GM21619 (cell line): ENCODE measurements at regions not wholly inside any gene's neighbourhood (a gene's known extent, or its start where the extent isn't known, plus 50 kb on each side); places are given as distances from the start of the nearest gene placed in this dataset.
"Not testable (repeated sequence)": the region's sequence is repeated elsewhere in the genome, so short reads cannot be mapped to it uniquely, and the experiment has no call there.

ENCODE experiments used
- ATAC-seq: cut with Tn5 transposase; IDR thresholded peaks from one replicate; pipeline ENCODE4 v1.9.1; 2021; ENCODE audit not compliant: unreplicated experiment

DNA sequence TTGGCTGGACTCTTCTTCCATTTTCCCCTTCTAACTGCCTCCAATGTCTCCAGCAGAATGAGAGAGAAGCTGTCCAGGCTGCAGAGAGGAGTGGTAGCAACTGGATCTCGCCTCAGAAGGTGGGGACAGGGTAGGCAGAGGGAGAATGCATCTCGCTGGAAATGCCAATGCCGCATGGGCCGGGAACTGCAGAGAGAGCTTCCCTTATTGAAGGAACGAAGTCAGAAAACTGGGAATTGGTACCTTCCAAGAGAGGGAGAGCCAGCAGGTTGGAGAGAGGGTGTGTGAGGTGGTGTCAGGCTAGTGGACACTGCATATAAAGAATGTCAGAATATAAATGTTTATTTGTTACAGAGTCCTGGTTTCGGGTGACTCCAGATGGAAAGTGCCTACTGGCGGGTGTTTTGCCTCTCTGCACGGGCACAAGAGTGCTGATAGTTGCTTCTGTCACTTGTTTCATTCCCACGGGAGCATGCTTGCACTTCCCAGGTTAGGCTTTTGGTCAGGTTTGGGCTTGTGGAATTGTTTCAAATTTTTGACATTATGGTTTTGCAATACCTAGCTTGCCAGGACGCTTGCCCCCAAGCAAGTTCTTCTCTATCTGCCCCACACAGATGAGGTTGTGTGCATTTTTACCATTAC is 156.8 kb upstream of the STS start:
- no peak for ATAC-seq

DNA sequence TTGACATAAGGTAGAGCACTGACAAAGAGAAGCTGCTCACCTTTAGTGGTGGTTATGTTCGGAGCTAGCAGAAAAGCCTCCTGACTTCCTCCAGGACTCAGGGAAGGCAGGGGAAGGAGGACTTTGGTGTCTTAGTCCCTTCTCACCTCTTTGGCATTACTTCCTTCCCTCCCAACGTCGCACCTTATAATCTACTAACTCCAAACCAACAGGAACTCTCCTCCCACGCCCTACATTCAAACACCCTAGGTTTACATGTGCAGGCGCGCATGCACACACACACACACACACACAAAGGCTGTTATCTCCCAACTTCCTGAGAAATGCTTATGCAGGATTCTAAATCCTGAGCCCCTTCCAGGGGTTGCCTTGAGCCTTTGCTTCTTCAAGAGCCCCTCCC is 157.7 kb upstream of the STS start:
- ATAC-seq: no peak

DNA sequence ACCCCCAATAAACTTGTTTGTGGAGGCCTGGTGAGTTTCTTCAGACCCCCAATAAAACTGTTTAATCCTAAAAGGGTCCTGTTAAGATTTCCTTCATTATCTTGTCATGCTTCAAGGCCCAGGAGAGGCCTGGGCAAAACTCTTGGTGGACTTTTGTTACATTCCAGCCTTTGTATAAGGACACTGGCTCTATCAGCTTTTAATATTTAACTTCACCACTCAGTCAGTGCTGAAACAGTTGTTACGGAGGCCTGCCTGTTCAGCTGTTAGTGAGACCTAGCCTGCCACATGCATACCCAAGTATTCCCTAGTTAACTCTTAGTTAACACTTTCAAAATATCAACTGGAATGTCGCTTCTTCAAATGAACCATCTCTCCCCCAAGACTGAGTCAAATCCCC is 158.8 kb upstream of the STS start:
- not testable (repeated sequence) for ATAC-seq

DNA sequence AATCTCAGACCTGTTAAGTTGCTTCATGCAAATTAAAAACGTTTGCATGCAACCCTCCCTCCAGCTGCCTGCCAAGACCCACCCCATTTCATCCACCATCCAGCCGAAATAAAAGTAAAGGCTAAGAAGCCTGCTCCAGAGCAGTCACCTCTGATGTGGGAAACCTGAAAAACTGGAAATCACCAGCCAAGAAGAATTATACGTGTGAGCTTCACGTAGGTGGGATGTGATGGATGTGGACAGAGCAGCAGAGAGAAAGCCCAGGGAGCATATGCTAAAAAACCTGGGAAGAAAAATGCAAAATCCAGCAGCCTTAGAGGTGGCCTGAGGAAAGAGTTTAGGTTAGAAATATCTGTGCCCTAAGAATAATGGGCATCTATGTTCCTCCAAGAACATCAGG is 160.6 kb upstream of the STS start:
- no peak for ATAC-seq

DNA sequence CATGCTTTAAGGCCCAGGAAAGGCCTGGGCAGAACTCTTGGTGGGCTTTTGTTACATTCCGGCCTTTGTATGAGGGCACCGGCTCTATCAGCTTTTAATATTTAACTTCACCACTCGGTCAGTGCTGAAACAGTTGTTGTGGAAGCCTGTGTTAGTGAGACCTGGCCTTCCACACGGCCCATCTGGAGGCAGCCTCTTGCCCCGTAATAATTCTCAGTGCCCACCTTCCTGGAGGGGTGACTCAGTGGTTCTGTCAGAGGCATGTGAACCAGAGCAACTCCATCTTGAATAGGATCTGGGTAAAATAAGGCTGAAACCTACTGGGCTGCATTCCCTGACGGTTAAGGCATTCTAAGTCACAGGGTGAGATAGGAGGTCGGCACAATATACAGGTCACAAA is 162.0 kb upstream of the STS start:
- no peak for ATAC-seq

DNA sequence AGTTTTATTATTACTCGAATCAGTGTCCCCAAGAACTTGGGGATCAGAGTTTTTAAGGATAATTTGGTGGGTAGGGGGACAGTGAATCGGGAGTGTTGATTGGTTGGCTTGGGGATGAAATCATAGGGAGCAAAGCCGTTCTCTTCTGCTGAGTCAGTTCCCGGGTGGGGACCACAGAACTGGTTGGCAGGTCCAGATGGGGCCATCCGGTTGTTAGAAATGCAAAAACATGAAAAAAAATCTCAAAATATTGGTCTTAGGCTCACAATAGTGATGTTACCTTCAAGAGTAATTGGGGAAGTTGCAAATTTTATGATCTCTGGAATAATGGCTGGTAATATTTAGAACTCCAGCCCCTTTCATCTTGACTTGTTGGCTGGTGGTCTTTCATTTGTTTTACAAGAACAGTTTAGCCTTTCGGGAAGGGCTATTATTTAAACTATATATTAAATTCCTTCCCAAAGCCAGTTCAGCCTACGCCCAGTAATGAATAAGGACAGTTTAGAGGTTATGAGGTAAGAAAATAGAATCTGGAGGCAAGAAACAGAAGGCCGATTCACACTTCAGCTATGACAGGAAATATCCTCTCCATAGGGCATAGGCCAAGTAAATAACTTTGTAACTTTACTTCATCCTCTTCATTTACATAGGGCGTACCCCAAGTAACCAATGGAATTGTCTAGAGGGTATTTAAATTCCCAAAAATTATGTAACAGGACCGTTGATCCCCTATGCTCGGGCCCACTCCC is 164.1 kb upstream of the STS start:
- ATAC-seq: no peak

DNA sequence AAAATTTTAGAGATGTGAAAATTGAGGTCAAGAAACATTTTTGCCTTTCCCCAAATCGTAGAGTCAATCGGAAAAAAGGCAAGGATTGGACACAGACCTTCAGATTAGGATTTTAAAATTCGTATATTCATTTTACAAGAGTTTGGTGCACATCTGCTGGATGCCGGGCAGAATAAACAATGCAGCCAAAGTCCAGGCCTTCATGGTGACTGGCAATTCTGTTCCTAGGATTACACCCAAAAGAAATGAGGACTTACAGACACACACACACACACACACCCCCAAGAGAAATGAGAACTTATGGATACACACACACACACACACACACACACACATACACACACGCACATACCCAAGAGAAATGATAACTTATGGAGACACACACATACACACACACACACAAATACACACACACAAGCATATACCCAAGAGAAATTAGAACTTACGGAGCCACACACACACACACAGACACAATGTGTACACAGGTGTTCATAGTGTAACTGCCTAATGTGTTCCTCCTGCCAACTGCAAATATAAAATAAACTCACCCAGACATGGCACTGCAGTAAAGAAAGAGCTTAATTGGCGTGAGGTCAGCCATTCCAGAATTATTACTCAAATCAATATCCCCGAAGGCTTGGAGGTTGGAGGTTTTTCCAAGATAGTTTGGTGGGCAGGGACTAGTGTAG is 165.7 kb upstream of the STS start:
- no peak for ATAC-seq

DNA sequence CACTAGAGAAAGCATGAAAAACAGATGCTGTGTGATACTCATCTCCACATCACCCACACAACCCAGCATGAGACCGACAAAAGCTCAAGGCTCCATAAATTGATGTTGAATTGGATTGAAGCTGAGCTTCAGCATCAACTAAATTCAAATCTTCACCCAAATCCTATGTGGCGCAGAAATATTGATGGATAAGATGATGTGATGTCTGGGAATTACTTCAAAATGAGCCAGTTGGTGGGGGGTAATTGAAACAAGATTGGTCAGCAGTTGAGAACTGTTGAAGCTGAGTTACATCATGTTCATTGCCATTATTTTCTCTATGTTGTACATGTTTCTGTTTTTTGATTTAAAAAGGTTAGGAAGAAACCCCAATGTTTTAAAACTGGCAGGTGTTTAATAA is 166.5 kb upstream of the STS start:
- no peak for ATAC-seq

DNA sequence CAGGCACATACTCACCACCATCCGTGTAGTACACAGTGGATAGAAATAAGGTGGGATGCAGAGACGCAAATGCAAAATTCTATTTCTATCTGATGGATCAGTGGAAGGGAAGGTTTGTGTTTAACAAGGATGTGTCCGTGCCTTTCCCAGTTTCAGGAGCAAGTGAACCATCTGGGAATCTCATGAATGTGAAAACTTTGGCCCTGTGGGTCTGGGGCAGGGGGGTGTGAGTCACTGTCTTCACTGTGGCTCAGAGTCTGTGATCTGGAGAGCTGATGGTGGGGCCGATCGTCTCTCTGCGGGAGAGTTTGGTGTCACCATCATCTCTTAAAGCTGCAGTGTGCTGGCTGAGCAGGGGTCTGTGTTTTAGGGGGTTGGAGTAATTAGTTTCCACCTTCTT is 179.3 kb upstream of the STS start:
- ATAC-seq: no peak

DNA sequence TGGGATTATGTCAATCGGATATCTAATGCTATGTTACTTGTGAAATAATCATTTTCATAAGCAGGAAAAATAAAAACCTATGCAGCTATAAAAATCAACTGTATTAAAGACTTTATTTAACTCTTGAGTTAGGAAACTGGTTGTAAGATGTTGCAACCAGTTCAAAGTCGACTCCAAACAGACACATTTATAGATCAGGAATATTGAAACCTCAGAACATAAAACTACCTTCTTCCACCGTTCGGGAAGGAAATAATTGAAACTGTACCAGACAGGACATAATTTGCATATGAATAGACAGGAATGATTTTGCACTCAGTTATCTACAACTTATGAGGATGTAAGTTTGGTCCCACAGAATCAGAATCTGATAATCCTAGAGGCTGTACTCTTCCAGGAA is 181.8 kb upstream of the STS start:
- ATAC-seq: no peak

DNA sequence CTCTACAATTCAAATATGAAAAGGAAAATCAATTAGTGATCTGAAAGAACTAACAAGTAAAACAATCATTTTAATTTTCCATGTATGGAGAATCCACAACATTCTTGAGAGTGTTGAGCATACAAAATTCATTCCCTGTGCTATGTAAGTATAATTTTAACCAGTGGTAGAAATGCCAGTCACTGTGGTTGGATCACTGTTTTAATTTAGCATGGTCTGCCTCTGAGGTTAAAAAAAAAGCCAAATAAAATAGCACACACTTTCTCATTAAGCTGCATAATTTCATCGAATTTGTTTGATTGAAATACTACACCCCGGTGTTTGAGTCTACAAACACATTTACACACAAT is 185.5 kb upstream of the STS start:
- ATAC-seq: no peak

DNA sequence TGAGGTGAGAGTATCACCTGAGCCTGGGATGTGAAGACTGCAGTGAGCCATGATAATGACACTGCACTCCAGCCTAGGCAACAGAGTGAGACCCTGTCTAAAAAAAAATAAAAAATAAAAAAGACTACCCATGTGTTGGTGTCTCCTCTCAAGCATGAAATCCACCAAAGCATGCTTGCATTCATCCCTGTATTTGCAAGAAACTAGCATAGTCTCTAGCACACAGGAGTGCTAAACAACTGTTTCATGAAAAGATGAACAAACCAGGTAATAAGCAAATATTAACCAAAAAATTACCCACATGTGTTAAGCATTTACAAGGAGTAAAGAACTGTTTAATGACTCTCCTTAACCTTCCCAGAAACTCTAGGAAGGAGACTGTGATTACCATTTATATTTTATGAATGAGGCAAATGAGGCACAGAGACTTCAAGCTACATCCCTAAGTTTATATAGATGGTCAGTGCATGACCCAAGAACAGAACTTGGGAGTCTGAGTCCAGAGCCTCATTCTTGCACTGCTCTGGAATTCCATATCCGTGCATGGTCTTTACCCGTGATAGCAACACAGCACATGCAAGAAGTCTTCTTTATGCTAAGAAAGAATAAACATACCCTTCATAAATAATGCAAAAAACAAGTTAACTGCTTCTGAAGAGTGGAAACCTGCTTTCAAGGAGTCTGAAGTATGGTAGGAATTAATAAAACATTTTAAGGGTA is 186.1 kb upstream of the STS start:
- no peak for ATAC-seq

DNA sequence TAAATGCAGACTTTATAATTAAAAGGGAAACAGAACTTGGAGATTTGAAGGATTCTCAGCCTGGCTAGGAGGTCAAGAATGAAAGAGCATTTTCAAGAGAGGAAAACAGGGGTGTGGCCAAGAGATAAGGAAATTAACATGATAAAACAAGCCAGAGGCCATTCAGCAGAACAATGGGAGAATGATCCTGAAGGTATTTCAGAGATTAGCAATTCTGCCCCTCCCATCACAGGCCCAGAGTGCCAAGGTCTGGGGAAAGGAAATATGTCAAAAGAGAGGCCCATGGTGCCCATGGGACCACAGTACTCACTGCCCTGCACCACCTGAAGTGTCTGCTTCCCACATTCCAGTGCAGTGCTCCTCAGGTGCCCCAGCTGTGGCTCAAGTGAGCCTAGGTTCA is 188.5 kb upstream of the STS start:
- no peak for ATAC-seq

DNA sequence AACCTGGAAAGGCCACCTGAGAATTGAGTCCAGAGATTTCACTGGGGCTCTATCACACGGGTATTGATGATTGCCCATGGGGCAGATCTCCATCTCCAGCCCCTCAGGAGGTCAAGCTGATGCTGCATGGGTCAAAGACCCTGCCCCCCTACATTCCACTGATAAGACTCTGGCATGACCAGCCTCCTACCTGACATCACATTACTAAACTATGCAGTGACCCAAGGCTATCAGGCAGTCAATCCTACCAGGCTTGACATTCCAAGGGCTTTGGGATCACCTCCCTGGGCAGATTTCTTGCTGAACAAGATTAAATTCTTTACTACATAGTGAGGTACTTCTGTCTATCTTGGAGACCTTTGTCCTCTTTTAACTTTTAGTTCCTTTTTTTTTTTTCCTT is 192.7 kb upstream of the STS start:
- ATAC-seq: no peak

DNA sequence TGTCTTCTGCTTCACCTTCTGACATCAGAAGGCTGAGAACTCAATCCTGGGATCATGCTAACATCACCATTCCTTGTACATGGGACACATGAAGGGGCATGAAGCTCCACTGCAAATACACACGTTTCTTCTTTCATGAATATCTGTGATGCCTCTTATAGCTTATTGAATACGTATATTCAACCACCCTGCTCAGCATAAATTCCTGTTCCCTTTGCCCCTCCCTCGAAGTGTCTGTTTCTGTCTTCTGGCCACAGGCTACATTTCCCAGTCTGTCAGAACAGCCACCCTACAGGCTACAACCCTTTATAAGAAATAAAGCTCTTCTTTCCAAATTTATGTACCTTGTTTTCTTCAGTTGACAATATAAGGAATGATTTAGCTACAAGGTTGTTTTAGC is 201.3 kb upstream of the STS start:
- no peak for ATAC-seq

DNA sequence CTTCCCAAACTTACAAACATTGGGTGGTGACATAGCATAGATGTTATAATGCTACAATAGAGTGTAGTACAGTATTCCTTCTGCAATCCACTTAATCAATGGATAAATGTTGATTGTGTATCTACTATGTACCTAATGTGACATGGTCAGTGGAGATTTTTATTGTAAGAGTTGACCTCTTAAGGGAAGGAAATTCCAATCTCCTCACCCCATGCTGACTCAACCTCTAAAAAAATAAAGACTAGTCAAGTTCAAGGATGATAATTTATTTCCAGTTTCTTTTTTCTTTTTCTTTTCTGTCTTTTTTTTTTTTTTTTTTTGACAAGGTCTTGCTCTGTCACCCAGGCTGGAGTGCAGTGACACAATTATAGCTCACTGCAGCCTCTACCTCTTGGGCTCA is 206.5 kb upstream of the STS start:
- ATAC-seq: no peak

DNA sequence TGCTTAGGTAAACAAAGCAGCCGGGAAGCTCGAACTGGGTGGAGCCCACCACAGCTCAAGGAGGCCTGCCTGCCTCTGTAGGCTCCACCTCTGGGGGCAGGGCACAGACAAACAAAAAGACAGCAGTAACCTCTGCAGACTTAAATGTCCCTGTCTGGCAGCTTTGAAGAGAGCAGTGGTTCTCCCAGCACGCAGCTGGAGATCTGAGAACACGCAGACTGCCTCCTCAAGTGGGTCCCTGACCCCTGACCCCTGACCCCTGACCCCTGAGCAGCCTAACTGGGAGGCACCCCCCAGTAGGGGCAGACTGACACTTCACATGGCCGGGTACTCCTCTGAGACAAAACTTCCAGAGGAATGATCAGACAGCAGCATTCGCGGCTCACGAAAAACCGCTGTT is 214.6 kb upstream of the STS start:
- not testable (repeated sequence) for ATAC-seq

DNA sequence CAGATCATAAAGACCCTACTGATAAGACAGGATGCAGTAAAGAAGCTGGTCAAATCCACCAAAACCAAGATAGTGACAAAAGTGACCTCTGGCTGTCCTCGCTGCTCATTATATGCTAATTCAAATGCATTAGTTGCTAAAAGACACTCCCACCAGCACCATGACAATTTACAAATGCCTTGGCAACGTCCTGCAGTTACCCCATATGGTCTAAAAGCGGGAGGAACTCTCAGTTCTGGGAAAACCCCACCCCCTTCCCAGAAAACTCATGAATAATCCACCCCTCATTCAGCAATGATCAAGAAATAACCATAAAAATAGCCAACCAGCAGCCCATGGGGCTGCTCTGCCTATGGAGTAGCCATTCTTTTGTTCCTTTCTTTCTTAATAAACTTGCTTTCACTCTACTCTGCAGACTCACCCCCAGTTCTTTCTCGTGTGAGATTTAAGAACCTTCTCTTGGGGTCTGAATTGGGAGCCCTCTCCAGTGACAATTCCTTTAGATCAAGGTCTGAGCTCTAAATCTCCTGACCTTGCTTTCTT is 217.1 kb upstream of the STS start:
- ATAC-seq: no peak

DNA sequence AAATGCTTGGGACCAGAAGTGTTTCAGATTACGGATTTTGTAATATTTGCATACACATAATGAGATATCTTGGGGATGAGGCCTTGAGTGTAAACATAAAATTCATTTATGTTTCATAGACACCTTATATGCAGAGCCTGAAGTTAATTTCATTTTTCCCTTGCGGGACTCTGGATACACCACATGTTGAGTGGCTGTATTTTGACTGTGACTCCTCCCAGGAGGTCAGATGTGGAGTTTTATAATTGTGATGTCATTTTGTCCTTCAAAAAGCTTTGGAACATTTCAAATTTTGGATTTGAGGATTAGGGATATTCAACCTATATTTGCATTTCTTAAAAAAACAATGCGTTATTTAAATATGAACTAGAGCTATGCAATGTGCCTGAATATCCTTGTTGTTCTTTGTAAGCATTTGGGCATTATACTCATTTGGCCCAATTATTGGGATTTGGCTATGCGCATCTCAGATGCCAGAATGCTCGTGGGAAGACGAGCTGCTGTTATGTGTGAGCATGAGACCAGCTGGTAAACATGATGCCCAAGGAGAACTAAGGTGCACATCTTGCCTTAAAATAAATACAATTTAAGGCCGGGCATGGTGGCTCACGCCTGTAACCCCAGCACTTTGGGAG is 223.0 kb upstream of the STS start:
- ATAC-seq: no peak

DNA sequence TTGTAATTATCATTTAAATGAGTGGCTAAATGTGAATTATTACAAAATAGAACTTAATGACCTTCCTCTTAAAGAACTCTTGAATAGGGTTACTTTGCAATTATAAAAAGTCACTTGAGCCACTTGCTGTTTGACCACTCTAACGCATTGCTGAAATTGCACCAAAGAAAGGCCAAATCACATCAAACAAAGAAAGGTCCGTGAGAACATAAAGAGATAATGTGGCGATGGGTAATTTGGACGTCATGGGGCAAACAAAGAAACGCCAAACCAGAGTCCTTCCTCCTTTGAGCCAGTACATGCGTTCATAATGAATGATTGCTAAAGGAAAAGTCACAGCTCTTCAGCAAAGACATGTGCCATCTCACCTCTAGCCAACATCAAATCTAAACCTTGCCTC is 229.8 kb upstream of the STS start:
- ATAC-seq: no peak

DNA sequence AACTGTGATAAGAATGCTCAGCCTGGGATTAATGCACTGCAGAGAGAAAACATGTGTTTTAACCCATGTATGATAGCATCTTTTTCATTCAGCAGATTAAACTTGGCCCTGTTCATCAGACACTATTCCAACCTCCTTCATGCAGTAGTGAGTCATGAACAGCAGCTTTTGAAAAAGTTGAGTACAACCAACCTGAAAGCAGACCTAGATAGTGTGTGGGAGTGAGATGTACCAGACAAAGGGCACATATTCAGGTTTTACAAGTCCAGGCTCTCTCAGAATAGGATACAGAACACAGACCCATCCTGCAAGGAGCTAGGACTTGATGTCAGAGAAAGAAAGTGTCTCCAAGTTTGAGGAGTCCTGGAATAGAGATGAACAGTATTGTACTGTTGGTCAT is 237.3 kb upstream of the STS start:
- ATAC-seq: no peak
